ENCODE measurements at regions not wholly inside any gene's neighbourhood (a gene's known extent, or its start where the extent isn't known, plus 50 kb on each side); places are given as distances from the start of the nearest gene placed in this dataset.

DNA sequence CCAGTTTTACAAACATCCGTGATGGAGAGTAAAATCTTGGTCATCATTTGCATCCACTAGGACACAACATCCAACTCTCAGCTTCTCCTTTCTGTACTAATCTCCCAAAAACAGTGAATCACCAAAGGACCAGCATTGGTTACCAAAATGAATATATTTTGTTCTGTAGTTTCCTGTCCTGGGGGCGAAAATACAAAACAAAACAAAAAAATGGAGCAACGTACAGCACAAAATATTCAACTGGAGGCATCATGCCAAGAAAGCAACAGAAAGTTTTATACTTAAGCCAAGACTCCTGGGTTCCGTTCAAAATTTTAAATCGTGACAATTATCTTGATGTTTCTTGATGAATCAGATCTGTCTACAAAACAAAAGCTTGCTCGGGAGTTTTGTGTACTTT is 126.6 kb upstream of the CCDC28A start:
- no peak for DNase-seq (ENCODE audit: extremely low spot score)
- POLR2A ChIA-PET, result no interaction called here
- TF ChIP-seq, protein P1, sequence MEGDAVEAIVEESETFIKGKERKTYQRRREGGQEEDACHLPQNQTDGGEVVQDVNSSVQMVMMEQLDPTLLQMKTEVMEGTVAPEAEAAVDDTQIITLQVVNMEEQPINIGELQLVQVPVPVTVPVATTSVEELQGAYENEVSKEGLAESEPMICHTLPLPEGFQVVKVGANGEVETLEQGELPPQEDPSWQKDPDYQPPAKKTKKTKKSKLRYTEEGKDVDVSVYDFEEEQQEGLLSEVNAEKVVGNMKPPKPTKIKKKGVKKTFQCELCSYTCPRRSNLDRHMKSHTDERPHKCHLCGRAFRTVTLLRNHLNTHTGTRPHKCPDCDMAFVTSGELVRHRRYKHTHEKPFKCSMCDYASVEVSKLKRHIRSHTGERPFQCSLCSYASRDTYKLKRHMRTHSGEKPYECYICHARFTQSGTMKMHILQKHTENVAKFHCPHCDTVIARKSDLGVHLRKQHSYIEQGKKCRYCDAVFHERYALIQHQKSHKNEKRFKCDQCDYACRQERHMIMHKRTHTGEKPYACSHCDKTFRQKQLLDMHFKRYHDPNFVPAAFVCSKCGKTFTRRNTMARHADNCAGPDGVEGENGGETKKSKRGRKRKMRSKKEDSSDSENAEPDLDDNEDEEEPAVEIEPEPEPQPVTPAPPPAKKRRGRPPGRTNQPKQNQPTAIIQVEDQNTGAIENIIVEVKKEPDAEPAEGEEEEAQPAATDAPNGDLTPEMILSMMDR (IDR thresholded peaks at IDR 0.05; ENCODE audit: control extremely low read depth, extremely low read depth, low read depth, missing control alignments), result no peak
- CTCF ChIA-PET, result interaction anchor here (0.9 to 2.1 kb wide), 3 partner anchors 9 to 118 kb away, joined by 3 to 6 read pairs (median 4); no protein-coding TSS in a partner anchor

DNA sequence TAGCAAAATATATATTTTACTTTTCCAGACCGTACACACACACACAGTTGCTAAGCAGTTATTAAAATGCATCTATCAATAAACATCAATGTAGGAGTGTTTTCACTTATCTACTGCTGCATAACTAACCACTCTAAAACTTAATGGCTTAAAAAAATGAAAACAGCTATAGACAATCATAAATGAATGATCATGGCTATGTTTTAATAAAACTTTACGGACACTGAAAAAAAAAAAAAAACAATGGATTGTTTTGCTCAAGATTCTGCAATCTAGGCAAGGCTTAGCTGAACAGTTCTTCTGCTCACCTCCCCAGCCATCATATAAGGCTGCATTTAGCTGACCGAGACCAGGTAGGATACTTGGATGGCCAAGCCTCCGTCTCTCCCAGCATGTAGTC is 125.4 kb upstream of the CCDC28A start:
- POLR2A ChIA-PET, result no interaction called here
- CTCF ChIA-PET, result interaction anchor here (0.6 to 2.1 kb wide), 5 partner anchors 8 to 117 kb away, joined by 3 to 6 read pairs (median 4); no protein-coding TSS in a partner anchor
- TF ChIP-seq, protein P1 (IDR thresholded peaks at IDR 0.05; ENCODE audit: control extremely low read depth, extremely low read depth, low read depth, missing control alignments), result no peak
- no peak for DNase-seq (ENCODE audit: extremely low spot score)

DNA sequence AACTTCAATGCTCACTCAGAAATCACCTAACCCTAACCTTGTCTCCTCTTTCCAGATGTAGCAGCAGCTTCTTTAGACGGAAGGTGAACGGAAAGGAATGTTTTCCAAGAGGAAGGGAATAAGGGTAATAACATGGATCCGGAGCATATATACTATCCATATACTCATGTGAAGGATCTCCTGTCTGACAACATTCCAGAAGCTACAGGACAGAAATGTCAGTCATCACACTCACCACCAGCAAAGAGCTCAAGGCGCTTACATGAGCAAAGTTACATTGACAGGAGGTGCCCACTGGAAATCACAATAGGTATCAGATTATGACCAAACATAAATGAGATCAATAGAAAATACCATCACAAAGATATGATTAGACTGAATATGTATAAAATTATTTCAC is 122.1 kb upstream of the CCDC28A start:
- ChIA-PET POLR2A (no interaction called here), CTCF (interaction anchor here (1.2 to 2.5 kb wide), 4 partner anchors 12 to 41 kb away, joined by 5 to 9 read pairs (median 6); no protein-coding TSS in a partner anchor)
- no peak for DNase-seq (ENCODE audit: extremely low spot score)
- TF ChIP-seq, protein P1 (IDR thresholded peaks at IDR 0.05; ENCODE audit: control extremely low read depth, extremely low read depth, low read depth, missing control alignments), result no peak

DNA sequence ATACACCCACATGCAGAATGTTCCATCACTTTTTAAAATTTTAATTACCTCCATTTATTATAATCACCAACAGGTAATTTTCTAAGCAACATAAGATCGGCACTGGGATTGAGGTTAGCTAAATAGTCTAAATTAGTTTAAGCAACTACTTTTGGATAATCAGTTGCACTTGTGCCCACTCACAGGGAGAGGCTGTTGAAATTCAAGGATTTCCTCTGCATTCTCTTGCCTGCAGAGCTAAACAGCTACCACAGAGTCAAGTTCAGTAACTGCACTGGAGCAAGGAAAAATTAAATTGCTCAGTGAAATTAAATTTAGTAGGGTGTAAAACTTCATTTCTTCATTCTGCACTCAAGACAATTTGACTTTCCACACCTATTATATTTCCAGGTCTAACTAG is 120.7 kb upstream of the CCDC28A start:
- POLR2A ChIA-PET, result no interaction called here
- CTCF ChIA-PET, result no interaction called here
- TF ChIP-seq, protein P1 (IDR thresholded peaks at IDR 0.05; ENCODE audit: control extremely low read depth, extremely low read depth, low read depth, missing control alignments), result no peak

DNA sequence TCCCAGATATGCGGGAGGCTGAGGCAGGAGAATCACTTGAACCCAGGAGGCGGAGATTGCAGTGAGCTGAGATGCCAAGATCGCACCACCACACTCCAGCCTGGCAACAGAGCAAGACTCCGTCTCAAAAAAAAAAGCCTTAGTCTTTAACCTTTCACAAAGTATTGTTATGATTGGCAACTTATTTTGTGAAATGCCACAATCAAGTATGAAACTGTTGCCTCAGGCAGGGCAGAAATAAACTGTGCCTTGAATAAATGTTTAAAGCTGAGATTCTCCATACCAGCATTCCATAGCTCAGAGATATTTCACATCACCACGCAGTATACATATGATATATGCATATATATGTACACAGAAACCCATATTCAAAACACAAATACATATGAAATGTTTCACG is 120.1 kb upstream of the CCDC28A start:
- CTCF ChIA-PET, result interaction anchor here (2.8 kb wide), 1 partner anchor 13 kb away, joined by 8 read pairs; no protein-coding TSS in a partner anchor
- DNase-seq (ENCODE audit: extremely low spot score), result no peak
- POLR2A ChIA-PET, result no interaction called here
- TF ChIP-seq, protein P1 (IDR thresholded peaks at IDR 0.05; ENCODE audit: control extremely low read depth, extremely low read depth, low read depth, missing control alignments), result no peak

More for the DNA sequence above, 120.7 kb upstream of the CCDC28A start:
- DNase-seq (ENCODE audit: extremely low spot score), result no peak

DNA sequence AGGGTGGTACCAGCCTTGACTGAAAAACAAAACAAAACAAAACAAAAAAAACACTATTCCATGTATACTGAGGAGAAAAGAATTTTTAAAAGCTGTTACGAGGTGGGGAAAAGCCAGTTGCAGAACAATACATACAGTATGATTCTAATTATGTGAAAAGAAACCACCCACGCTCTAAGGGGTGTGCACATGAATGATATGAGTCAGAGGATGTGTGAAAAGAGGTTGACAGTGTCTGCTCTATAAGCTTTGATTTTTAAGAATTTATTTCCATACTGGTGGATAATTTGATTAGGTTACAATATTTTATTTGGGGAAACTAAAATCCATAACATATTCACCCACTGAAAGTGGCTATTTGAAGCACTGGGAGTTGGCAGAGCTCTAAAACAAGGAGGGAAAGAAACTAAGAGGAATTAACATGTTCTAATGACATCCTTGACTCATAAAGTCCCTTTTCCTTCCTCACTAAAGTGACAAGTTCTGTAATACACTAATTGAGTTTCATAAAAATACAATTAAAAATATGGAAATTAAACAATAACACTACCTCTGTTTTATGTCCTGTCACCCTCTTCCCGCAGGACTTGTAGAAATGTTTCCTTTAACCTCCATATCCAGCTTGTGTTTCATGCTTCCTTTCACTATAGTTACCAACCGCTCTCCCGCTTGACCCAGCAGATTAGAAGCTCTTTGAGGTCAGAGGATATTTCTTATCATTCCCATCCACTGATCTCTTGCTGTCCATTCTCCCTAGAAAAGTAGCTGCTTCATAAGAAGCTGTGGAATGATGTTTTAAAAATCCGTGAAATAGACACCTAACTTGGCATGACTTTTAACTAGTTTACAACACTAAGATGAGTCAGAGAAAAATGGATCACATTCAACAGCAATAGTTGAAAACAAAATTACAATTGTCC is 118.6 kb upstream of the CCDC28A start:
- POLR2A ChIA-PET, result no interaction called here
- CTCF ChIA-PET, result interaction anchor here (1.1 to 2.8 kb wide), 4 partner anchors 10 to 37 kb away, joined by 3 to 8 read pairs (median 4); no protein-coding TSS in a partner anchor
- peak; percentile 56 for DNase-seq (ENCODE audit: extremely low spot score)
- TF ChIP-seq, protein P1 (IDR thresholded peaks at IDR 0.05; ENCODE audit: control extremely low read depth, extremely low read depth, low read depth, missing control alignments), result no peak
